ENCODE measurements at regions not wholly inside any gene's neighbourhood (a gene's known extent, or its start where the extent isn't known, plus 50 kb on each side); places are given as distances from the start of the nearest gene placed in this dataset.

- no peak for TF ChIP-seq POLR2A (IDR thresholded peaks at IDR 0.05)
- TF ChIP-seq EP300 (IDR thresholded peaks at IDR 0.05), result no peak
Observed at GRCh38 chrX:122279746-122280145, 904.3 kb upstream of the GRIA3 start.

Measured in ovary (tissue), 1 donor.